SK-N-SH (cell line): ENCODE measurements at regions not wholly inside any gene's neighbourhood (a gene's known extent, or its start where the extent isn't known, plus 50 kb on each side); places are given as distances from the start of the nearest gene placed in this dataset.

Experiments used
- CTCF ChIA-PET: fragments of 300-600, 350-600 bp; formaldehyde crosslinking; extraction: SDS; loops from one replicate; lab custom pipeline; 2021; lab: Yijun Ruan, JAX
- POLR2A ChIA-PET: fragments of 350-600 bp; sonication (Branson Sonifier 250); formaldehyde crosslinking; extraction: SDS; loops from one replicate; lab custom pipeline; 2020; ENCODE audit warnings: antibody characterized with exemption, inconsistent platforms; lab: Yijun Ruan, JAX
- DNase-seq: peaks from one replicate; pipeline ENCODE4 v3.0.0; 2012
- H2AFZ ChIP-seq: fragments of 200-600 bp; sonication (generic); 2 replicates; pipeline ENCODE4 v1.8.1; 2016; ENCODE audit warnings: antibody characterized with exemption, mild to moderate bottlenecking, low read depth
- H3F3A ChIP-seq: fragments of 200-600 bp; sonication (generic); replicated peaks from 2 replicates; pipeline ENCODE3; 2016; ENCODE audit warnings: antibody characterized with exemption, mild to moderate bottlenecking; ENCODE audit not compliant: insufficient read depth
- H3K27ac ChIP-seq, 2 experiments: fragments of 200-500 bp in 1 of 2; fragments of 200-600 bp in 1 of 2; sonication (Bioruptor generic) in 1 of 2; sonication (generic), shearing (Covaris generic) in 1 of 2; 2 replicates each; pipeline versions ENCODE4 v1.5.1 to v1.6.1; 2014 to 2016; ENCODE audit warnings: low read depth in 2 of 2, inconsistent platforms in 1 of 2, low read length in 1 of 2, mild to moderate bottlenecking in 1 of 2, mixed read lengths in 1 of 2
- H3K27me3 ChIP-seq: fragments of 200-600 bp; sonication (generic), shearing (Covaris generic); 2 replicates; pipeline ENCODE4 v1.6.1; 2016; ENCODE audit warnings: mixed run types; ENCODE audit not compliant: insufficient read depth
- H3K36me3 ChIP-seq, 2 experiments: fragments of 200-500 bp in 1 of 2; fragments of 200-600 bp in 1 of 2; sonication (Bioruptor generic) in 1 of 2; sonication (generic) in 1 of 2; replicated peaks in 1 of 2; 2 replicates each; pipeline versions ENCODE3 to v1.5.1; 2014 to 2016; ENCODE audit warnings: low read length in 1 of 2, mild to moderate bottlenecking in 1 of 2; ENCODE audit not compliant: insufficient read depth in 2 of 2, control insufficient read depth in 1 of 2
- H3K4me1 ChIP-seq, 2 experiments: fragments of 200-500 bp in 1 of 2; fragments of 200-600 bp in 1 of 2; sonication (Bioruptor generic) in 1 of 2; sonication (generic), shearing (Covaris generic) in 1 of 2; 2 replicates each; pipeline versions ENCODE4 v1.5.1 to v1.6.1; 2014 to 2016; ENCODE audit warnings: low read depth in 1 of 2, low read length in 1 of 2, mixed run types in 1 of 2; ENCODE audit not compliant: insufficient read depth in 2 of 2, control insufficient read depth in 1 of 2
- H3K4me2 ChIP-seq: fragments of 200-600 bp; sonication (generic), shearing (Covaris generic); 2 replicates; pipeline ENCODE4 v1.6.1; 2017; ENCODE audit warnings: mixed run types
- H3K4me3 ChIP-seq, 2 experiments: fragments of 200-500 bp in 1 of 2; fragments of 200-600 bp in 1 of 2; sonication (Bioruptor generic) in 1 of 2; sonication (generic), shearing (Covaris generic) in 1 of 2; 2 replicates each; pipeline versions ENCODE4 v1.5.1 to v1.8.1; 2014 to 2016; ENCODE audit warnings: low read depth in 2 of 2, inconsistent platforms in 1 of 2, low read length in 1 of 2, mild to moderate bottlenecking in 1 of 2, mixed read lengths in 1 of 2, moderate library complexity in 1 of 2
- H3K79me2 ChIP-seq: fragments of 200-600 bp; sonication (generic); 2 replicates; pipeline ENCODE4 v1.8.1; 2017; ENCODE audit warnings: mild to moderate bottlenecking; ENCODE audit not compliant: insufficient read depth
- H3K9ac ChIP-seq: fragments of 200-600 bp; sonication (generic); 2 replicates; pipeline ENCODE4 v1.6.1; 2017; ENCODE audit warnings: mixed run types
- H3K9me2 ChIP-seq: fragments of 200-600 bp; sonication (generic); 2 replicates; pipeline ENCODE4 v1.6.1; 2017; ENCODE audit warnings: mixed run types
- H3K9me3 ChIP-seq: fragments of 200-600 bp; sonication (generic); 2 replicates; pipeline ENCODE4 v1.6.1; 2017; ENCODE audit warnings: mixed run types, mild to moderate bottlenecking, moderate library complexity
- H4K20me1 ChIP-seq: fragments of 200-600 bp; sonication (generic); 2 replicates; pipeline ENCODE4 v1.6.1; 2017; ENCODE audit warnings: mild to moderate bottlenecking, mixed run types; ENCODE audit not compliant: insufficient read depth
- CHD2 ChIP-seq: fragments of 150-350 bp; IDR thresholded peaks from 2 replicates; pipeline ENCODE4 v1.6.1; 2018; ENCODE audit warnings: low read length; ENCODE audit not compliant: partially characterized antibody
- ELF1 ChIP-seq: IDR thresholded peaks from 2 replicates; pipeline ENCODE4 v1.4.0; 2012
- FOSL2 ChIP-seq: IDR thresholded peaks from 2 replicates; pipeline ENCODE4 v1.4.0; 2012; ENCODE audit warnings: low read depth, mild to moderate bottlenecking, moderate library complexity, borderline replicate concordance
- FOXM1 ChIP-seq: IDR thresholded peaks from 2 replicates; pipeline ENCODE4 v1.4.0; 2012; ENCODE audit warnings: low read depth, mild to moderate bottlenecking
- JUND ChIP-seq: IDR thresholded peaks from 2 replicates; pipeline ENCODE4 v1.4.0; 2012
- MAX ChIP-seq: IDR thresholded peaks from 2 replicates; pipeline ENCODE4 v1.4.0; 2012; ENCODE audit warnings: low read depth
- MXI1 ChIP-seq: IDR thresholded peaks from 2 replicates; pipeline ENCODE4 v1.6.1; 2012; ENCODE audit warnings: mild to moderate bottlenecking, low read depth, low read length, improper control_type of control experiment
- POLR2AphosphoS5 ChIP-seq: IDR thresholded peaks from 2 replicates; pipeline ENCODE4 v1.6.1; 2012; ENCODE audit warnings: low read depth, low read length
- RAD21 ChIP-seq: IDR thresholded peaks from 2 replicates; pipeline ENCODE4 v1.6.1; 2012; ENCODE audit warnings: mild to moderate bottlenecking, low read length
- RCOR1 ChIP-seq: fragments of 150-350 bp; IDR thresholded peaks from 2 replicates; pipeline ENCODE4 v1.6.1; 2017; ENCODE audit warnings: antibody characterized with exemption, low read length
- RFX5 ChIP-seq: IDR thresholded peaks from 2 replicates; pipeline ENCODE4 v1.6.1; 2012; ENCODE audit warnings: mild to moderate bottlenecking, improper control_type of control experiment, low read length
- RXRA ChIP-seq: IDR thresholded peaks from 2 replicates; pipeline ENCODE4 v1.4.0; 2012; ENCODE audit warnings: low read depth, mild to moderate bottlenecking, borderline replicate concordance
- TAF1 ChIP-seq: IDR thresholded peaks from 2 replicates; pipeline ENCODE4 v1.6.1; 2012; ENCODE audit warnings: low read depth, mild to moderate bottlenecking, low read length, moderate library complexity, borderline replicate concordance
- TCF12 ChIP-seq: IDR thresholded peaks from 2 replicates; pipeline ENCODE4 v1.4.0; 2012
- USF1 ChIP-seq: IDR thresholded peaks from 2 replicates; pipeline ENCODE4 v1.4.0; 2012; ENCODE audit warnings: low read depth, borderline replicate concordance
- USF2 ChIP-seq: fragments of 150-350 bp; IDR thresholded peaks from 2 replicates; pipeline ENCODE4 v1.6.1; 2017; ENCODE audit warnings: antibody characterized with exemption, low read length, low read depth, borderline replicate concordance
- WGBS: methylation state at CpG from one replicate; pipeline ENCODE4 v1.1.6; 2017; ENCODE audit warnings: low lambda C conversion rate; 5-methylcytosine and 5-hydroxymethylcytosine counted together
- TF ChIP-seq, protein P1 (sequence below): fragments of 150-350 bp; IDR thresholded peaks from 2 replicates; pipeline ENCODE4 v1.6.1; 2016; ENCODE audit warnings: mild to moderate bottlenecking, low read depth, low read length
- TF ChIP-seq, protein P2 (sequence below): fragments of 200-600 bp; sonication (generic); IDR thresholded peaks from 2 replicates; pipeline ENCODE4 v1.6.1; 2017; ENCODE audit warnings: antibody characterized with exemption, mild to moderate bottlenecking, moderate library complexity
- TF ChIP-seq, protein P3 (sequence below): IDR thresholded peaks from 2 replicates; pipeline ENCODE4; 2012

DNA sequence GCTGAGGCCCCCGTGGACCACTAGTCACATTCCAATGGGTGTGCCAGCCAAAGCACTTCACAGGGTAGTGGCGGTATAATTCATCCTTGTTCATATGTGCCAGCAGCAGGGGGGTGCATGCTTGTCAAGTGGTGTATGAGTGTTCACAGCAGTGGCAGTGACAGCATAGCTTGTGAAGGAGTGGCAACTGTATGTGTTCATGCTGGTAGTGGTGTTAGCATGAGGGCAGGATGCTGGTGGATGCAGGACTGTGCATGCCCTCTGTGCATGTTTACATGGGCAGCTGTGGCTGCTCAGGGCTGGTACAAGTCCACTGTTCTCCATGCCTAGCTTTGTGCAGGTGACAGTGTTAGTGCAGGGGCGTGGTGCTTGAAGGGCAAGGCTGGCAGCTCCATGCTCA lies 253.4 kb upstream of the DMAC1 start:
- Histone ChIP-seq H2AFZ (no peak overlapping the region), H3F3A (no peaks in the 10 kb centered on the region), H3K4me2 (no peak overlapping the region), H3K9me2 (no peaks in the 10 kb centered on the region), H3K4me1 (no peaks in the 10 kb centered on the region), H3K4me3 (no peak overlapping the region)
- CTCF ChIA-PET, result no interaction called here
- no peak for TF ChIP-seq ELF1
- no peak for TF ChIP-seq USF1
- TF ChIP-seq FOXM1, result no peak
- TF ChIP-seq RCOR1, result no peak
- no peak for TF ChIP-seq CHD2
- TF ChIP-seq, protein P1, sequence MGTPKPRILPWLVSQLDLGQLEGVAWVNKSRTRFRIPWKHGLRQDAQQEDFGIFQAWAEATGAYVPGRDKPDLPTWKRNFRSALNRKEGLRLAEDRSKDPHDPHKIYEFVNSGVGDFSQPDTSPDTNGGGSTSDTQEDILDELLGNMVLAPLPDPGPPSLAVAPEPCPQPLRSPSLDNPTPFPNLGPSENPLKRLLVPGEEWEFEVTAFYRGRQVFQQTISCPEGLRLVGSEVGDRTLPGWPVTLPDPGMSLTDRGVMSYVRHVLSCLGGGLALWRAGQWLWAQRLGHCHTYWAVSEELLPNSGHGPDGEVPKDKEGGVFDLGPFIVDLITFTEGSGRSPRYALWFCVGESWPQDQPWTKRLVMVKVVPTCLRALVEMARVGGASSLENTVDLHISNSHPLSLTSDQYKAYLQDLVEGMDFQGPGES, result no peak
- TF ChIP-seq MAX, result no peak
- TF ChIP-seq MXI1, result no peak
- TF ChIP-seq TAF1, result no peak
- TF ChIP-seq JUND, result no peak
- TF ChIP-seq, protein P2, sequence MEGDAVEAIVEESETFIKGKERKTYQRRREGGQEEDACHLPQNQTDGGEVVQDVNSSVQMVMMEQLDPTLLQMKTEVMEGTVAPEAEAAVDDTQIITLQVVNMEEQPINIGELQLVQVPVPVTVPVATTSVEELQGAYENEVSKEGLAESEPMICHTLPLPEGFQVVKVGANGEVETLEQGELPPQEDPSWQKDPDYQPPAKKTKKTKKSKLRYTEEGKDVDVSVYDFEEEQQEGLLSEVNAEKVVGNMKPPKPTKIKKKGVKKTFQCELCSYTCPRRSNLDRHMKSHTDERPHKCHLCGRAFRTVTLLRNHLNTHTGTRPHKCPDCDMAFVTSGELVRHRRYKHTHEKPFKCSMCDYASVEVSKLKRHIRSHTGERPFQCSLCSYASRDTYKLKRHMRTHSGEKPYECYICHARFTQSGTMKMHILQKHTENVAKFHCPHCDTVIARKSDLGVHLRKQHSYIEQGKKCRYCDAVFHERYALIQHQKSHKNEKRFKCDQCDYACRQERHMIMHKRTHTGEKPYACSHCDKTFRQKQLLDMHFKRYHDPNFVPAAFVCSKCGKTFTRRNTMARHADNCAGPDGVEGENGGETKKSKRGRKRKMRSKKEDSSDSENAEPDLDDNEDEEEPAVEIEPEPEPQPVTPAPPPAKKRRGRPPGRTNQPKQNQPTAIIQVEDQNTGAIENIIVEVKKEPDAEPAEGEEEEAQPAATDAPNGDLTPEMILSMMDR, result no peak
- TF ChIP-seq RFX5, result no peak
- TF ChIP-seq USF2, result no peak
- no peak for TF ChIP-seq RAD21
- no peak for TF ChIP-seq FOSL2
- TF ChIP-seq, protein P3, sequence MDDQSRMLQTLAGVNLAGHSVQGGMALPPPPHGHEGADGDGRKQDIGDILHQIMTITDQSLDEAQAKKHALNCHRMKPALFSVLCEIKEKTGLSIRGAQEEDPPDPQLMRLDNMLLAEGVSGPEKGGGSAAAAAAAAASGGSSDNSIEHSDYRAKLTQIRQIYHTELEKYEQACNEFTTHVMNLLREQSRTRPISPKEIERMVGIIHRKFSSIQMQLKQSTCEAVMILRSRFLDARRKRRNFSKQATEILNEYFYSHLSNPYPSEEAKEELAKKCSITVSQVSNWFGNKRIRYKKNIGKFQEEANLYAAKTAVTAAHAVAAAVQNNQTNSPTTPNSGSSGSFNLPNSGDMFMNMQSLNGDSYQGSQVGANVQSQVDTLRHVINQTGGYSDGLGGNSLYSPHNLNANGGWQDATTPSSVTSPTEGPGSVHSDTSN, result no peak
- TF ChIP-seq TCF12, result no peak
- TF ChIP-seq POLR2AphosphoS5, result no peak
- TF ChIP-seq RXRA, result no peak
- TF ChIP-seq, all 33 proteins: peak for 0
- 17% methylated on average over 1 of the region's 3 CpGs for WGBS
- no peak for DNase-seq
- H3K36me3 ChIP-seq, result no peaks in the 10 kb centered on the region
- POLR2A ChIA-PET, result no interaction called here
- H3K27me3 ChIP-seq, result no peaks in the 10 kb centered on the region
- no peaks in the 10 kb centered on the region for H3K9me3 ChIP-seq
- H3K27ac ChIP-seq, result no peak overlapping the region
- no peaks in the 10 kb centered on the region for H4K20me1 ChIP-seq
- H3K79me2 ChIP-seq, result no peaks in the 10 kb centered on the region
- no peak overlapping the region for H3K9ac ChIP-seq
